ENCODE measurements at regions not wholly inside any gene's neighbourhood (a gene's known extent, or its start where the extent isn't known, plus 50 kb on each side); places are given as distances from the start of the nearest gene placed in this dataset.

- ATAC-seq (no peak), DNase-seq (ENCODE audit: missing footprints) (no peak)
- intact Hi-C loops (cut with DNase I), result no loop called here
Measured at GRCh38 chr22:48750826-48751440, 1076.7 kb downstream of the BRD1 start.

- intact Hi-C loops (cut with DNase I), result no loop called here
- no peak for DNase-seq (ENCODE audit: missing footprints)
- no peak for ATAC-seq
Measured at GRCh38 chr22:48750282-48750681, 1077.4 kb downstream of the BRD1 start.

GRCh38 chr22:48749555-48750227 lies 1078.0 kb downstream of the BRD1 start:
- DNase-seq (ENCODE audit: missing footprints) (no peak), ATAC-seq (no peak)
- intact Hi-C loops (cut with DNase I), result no loop called here

- no peak for ATAC-seq
- no peak for DNase-seq (ENCODE audit: missing footprints)
- intact Hi-C loops (cut with DNase I), result no loop called here
Measured at GRCh38 chr22:48748860-48749554, 1078.7 kb downstream of the BRD1 start.

- intact Hi-C loops (cut with DNase I), result no loop called here
- no peak for ATAC-seq
- no peak for DNase-seq (ENCODE audit: missing footprints)
Measured at GRCh38 chr22:48748113-48748859, 1079.4 kb downstream of the BRD1 start.

GRCh38 chr22:48746789-48747425 lies 1080.8 kb downstream of the BRD1 start:
- DNase-seq (ENCODE audit: missing footprints), result no peak
- intact Hi-C loops (cut with DNase I), result no loop called here
- peak; percentile 13 for ATAC-seq

- intact Hi-C loops (cut with DNase I), result no loop called here
- DNase-seq (ENCODE audit: missing footprints) (no peak), ATAC-seq (no peak)
Measured at GRCh38 chr22:48745842-48746788, 1081.6 kb downstream of the BRD1 start.

GRCh38 chr22:48744967-48745841 lies 1082.5 kb downstream of the BRD1 start:
- DNase-seq (ENCODE audit: missing footprints), result no peak
- intact Hi-C loops (cut with DNase I), result no loop called here
- no peak for ATAC-seq

GRCh38 chr22:48744283-48744641 lies 1083.4 kb downstream of the BRD1 start:
- no peak for DNase-seq (ENCODE audit: missing footprints)
- ATAC-seq, result no peak
- intact Hi-C loops (cut with DNase I), result no loop called here

- DNase-seq (ENCODE audit: missing footprints), result no peak
- intact Hi-C loops (cut with DNase I), result no loop called here
Measured at GRCh38 chr22:48743601-48744282, 1083.9 kb downstream of the BRD1 start.

GRCh38 chr22:48742556-48743343 lies 1084.9 kb downstream of the BRD1 start:
- no peak for DNase-seq (ENCODE audit: missing footprints)
- intact Hi-C loops (cut with DNase I), result no loop called here
- ATAC-seq, result no peak

More at GRCh38 chr22:48743601-48744282, 1083.9 kb downstream of the BRD1 start:
- no peak for ATAC-seq

- ATAC-seq (no peak), DNase-seq (ENCODE audit: missing footprints) (no peak)
- intact Hi-C loops (cut with DNase I), result no loop called here
Measured at GRCh38 chr22:48742191-48742555, 1085.5 kb downstream of the BRD1 start.

- ATAC-seq, result no peak
- no peak for DNase-seq (ENCODE audit: missing footprints)
- intact Hi-C loops (cut with DNase I), result no loop called here
Measured at GRCh38 chr22:48741540-48741939, 1086.1 kb downstream of the BRD1 start.

- ATAC-seq, result no peak
- no peak for DNase-seq (ENCODE audit: missing footprints)
Measured at GRCh38 chr22:48740731-48741405, 1086.8 kb downstream of the BRD1 start.

GRCh38 chr22:48740086-48740730 lies 1087.5 kb downstream of the BRD1 start:
- ATAC-seq (no peak), DNase-seq (ENCODE audit: missing footprints) (peak; percentile 69)
- intact Hi-C loops (cut with DNase I), result no loop called here

More at GRCh38 chr22:48740731-48741405, 1086.8 kb downstream of the BRD1 start:
- intact Hi-C loops (cut with DNase I), result no loop called here

Measured in Right ventricle myocardium inferior (tissue), 1 donor.